K562 (cell line): ENCODE measurements at regions not wholly inside any gene's neighbourhood (a gene's known extent, or its start where the extent isn't known, plus 50 kb on each side); places are given as distances from the start of the nearest gene placed in this dataset.

Experiments
- ARID1B ChIP-seq: fragments of 450-650 bp; IDR thresholded peaks from 2 replicates; pipeline ENCODE4 v1.6.1; 2016; ENCODE audit warnings: antibody characterized with exemption, mild to moderate bottlenecking, inconsistent platforms
- CTBP1 ChIP-seq: fragments of 450-650 bp; IDR thresholded peaks from 2 replicates; pipeline ENCODE4 v1.6.1; 2016; ENCODE audit warnings: borderline replicate concordance
- GATAD2B ChIP-seq: fragments of 450-650 bp; IDR thresholded peaks from 2 replicates; pipeline ENCODE4 v1.6.1; 2017; ENCODE audit warnings: mild to moderate bottlenecking, borderline replicate concordance
- GTF2A2 ChIP-seq: IDR thresholded peaks from 2 replicates; pipeline ENCODE4 v1.6.1; 2016; ENCODE audit warnings: mild to moderate bottlenecking, missing genetic modification characterization, missing compliant biosample characterization
- GTF2E2 ChIP-seq: fragments of 200-800 bp; sonication (Bioruptor generic); IDR thresholded peaks from 2 replicates; pipeline ENCODE4 v1.6.1; 2016; ENCODE audit warnings: missing genetic modification characterization, missing compliant biosample characterization
- MGA ChIP-seq: fragments of 450-650 bp; IDR thresholded peaks from 2 replicates; pipeline ENCODE4 v1.6.1; 2016; ENCODE audit warnings: mild to moderate bottlenecking, moderate library complexity
- MYC ChIP-seq, 2 experiments: fragments of 250-450 bp in 1 of 2; sonication (Bioruptor Pico) in 1 of 2; IDR thresholded peaks; 2 replicates each; pipeline versions ENCODE4 v1.5.1 to v1.6.1; 2012 to 2021; ENCODE audit warnings: low read depth in 2 of 2, borderline replicate concordance in 1 of 2, improper control_type of control experiment in 1 of 2, low read length in 1 of 2, mild to moderate bottlenecking in 1 of 2, moderate library complexity in 1 of 2
- TFAP4 ChIP-seq: sonication (generic); formaldehyde crosslinking; IDR thresholded peaks from 2 replicates; pipeline ENCODE4 v1.8.0; 2022; ENCODE audit warnings: missing genetic modification reagents, mild to moderate bottlenecking, moderate library complexity, borderline replicate concordance
- ZNF592 ChIP-seq: fragments of 450-650 bp; IDR thresholded peaks from 2 replicates; pipeline ENCODE4 v1.6.1; 2017; ENCODE audit warnings: antibody characterized with exemption, mild to moderate bottlenecking

- TF ChIP-seq MGA (peak; percentile 40; the same call in 1 of the 2 replicates), GATAD2B (no peak), CTBP1 (peak; percentile 44; the same call in 1 of the 2 replicates), TFAP4 (CRISPR knock-in tag) (peak; percentile 21; the same call in 1 of the 2 replicates), GTF2A2 (no peak), ARID1B (0 out of 2 replicates have a peak, but pooled peaks have one; percentile 8), ZNF592 (peak; percentile 36; the same call in 1 of the 2 replicates), GTF2E2 (no peak), MYC (IDR thresholded peaks at IDR 0.05; ENCODE audit: low read depth, low read length) (peak; percentile 72; the same call in 1 of the 2 replicates), MYC (CRISPR knock-in tag; IDR thresholded peaks at IDR 0.05; ENCODE audit: borderline replicate concordance, low read depth) (no peak)
Measured at GRCh38 chr14:50001151-50001998, 108.5 kb downstream of the ARF6 start (continued).
